HG03045 (cell line): ENCODE measurements at regions not wholly inside any gene's neighbourhood (a gene's known extent, or its start where the extent isn't known, plus 50 kb on each side); places are given as distances from the start of the nearest gene placed in this dataset.

ENCODE experiments used
- ATAC-seq: cut with Tn5 transposase; IDR thresholded peaks from one replicate; pipeline ENCODE4 v1.9.1; 2021; ENCODE audit warnings: mild to moderate bottlenecking, moderate library complexity; ENCODE audit not compliant: unreplicated experiment

GRCh38 chr1:168865850-168866620 is 137.0 kb upstream of the DPT start:
- no peak for ATAC-seq

- ATAC-seq, result no peak
Measured at GRCh38 chr1:168867941-168868634, 139.1 kb upstream of the DPT start.

- no peak for ATAC-seq
Measured at GRCh38 chr1:168871531-168871930, 142.5 kb upstream of the DPT start.

GRCh38 chr1:168875831-168876230 is 146.8 kb upstream of the DPT start:
- ATAC-seq, result no peak

GRCh38 chr1:168876830-168877229 is 147.8 kb upstream of the DPT start:
- ATAC-seq, result no peak

- ATAC-seq, result no peak
Measured at GRCh38 chr1:168879896-168880734, 151.1 kb upstream of the DPT start.

GRCh38 chr1:168881656-168882260 is 152.8 kb upstream of the DPT start:
- no peak for ATAC-seq

GRCh38 chr1:168887381-168887780 is 158.4 kb upstream of the DPT start:
- ATAC-seq, result no peak

- no peak for ATAC-seq
Measured at GRCh38 chr1:168888418-168888817, 159.4 kb upstream of the DPT start.

GRCh38 chr1:168892931-168893330 is 163.9 kb upstream of the DPT start:
- ATAC-seq, result no peak

GRCh38 chr1:168893359-168893801 is 164.4 kb upstream of the DPT start:
- ATAC-seq, result no peak

- no peak for ATAC-seq
Measured at GRCh38 chr1:168894397-168894903, 165.4 kb upstream of the DPT start.

GRCh38 chr1:168897249-168897648 is 168.2 kb upstream of the DPT start:
- ATAC-seq, result no peak

GRCh38 chr1:168903237-168903830 is 174.3 kb upstream of the DPT start:
- no peak for ATAC-seq

- ATAC-seq, result no peak
Measured at GRCh38 chr1:168905633-168906032, 176.6 kb upstream of the DPT start.

GRCh38 chr1:168906367-168906766 is 177.4 kb upstream of the DPT start:
- ATAC-seq, result no peak

GRCh38 chr1:168907053-168907452 is 178.0 kb upstream of the DPT start:
- ATAC-seq, result no peak

GRCh38 chr1:168907786-168908348 is 178.9 kb upstream of the DPT start:
- no peak for ATAC-seq

- ATAC-seq, result no peak
Measured at GRCh38 chr1:168910403-168910802, 181.4 kb upstream of the DPT start.

- ATAC-seq, result no peak
Measured at GRCh38 chr1:168911370-168911769, 182.4 kb upstream of the DPT start.
